Lower lobe of right lung (tissue), 2 donors: ENCODE measurements at regions not wholly inside any gene's neighbourhood (a gene's known extent, or its start where the extent isn't known, plus 50 kb on each side); places are given as distances from the start of the nearest gene placed in this dataset.
A peak's percentile ranks its signal among the peaks of the same experiment; 100 is the strongest.

Experiments used
- ATAC-seq, 2 donors: fragments of 200-7000 bp; cut with Tn5 transposase; one replicate each; pipeline ENCODE4 v1.9.1; 2020 to 2022; ENCODE audit warnings: mild to moderate bottlenecking in 2 of 2, moderate library complexity in 2 of 2
- DNase-seq: peaks from one replicate; pipeline ENCODE4 v3.0.0-alpha.2; 2020
- H3K27ac ChIP-seq: fragments of 200-600 bp; one replicate; pipeline ENCODE4 v1.8.0; 2022
- H3K27me3 ChIP-seq: fragments of 200-600 bp; one replicate; pipeline ENCODE4 v1.8.0; 2022; ENCODE audit warnings: low read depth
- H3K36me3 ChIP-seq: fragments of 200-600 bp; one replicate; pipeline ENCODE4 v1.8.0; 2022; ENCODE audit warnings: mild to moderate bottlenecking
- H3K4me1 ChIP-seq: fragments of 200-600 bp; one replicate; pipeline ENCODE4 v1.8.0; 2022
- H3K4me3 ChIP-seq: fragments of 200-600 bp; one replicate; pipeline ENCODE4 v1.8.0; 2022; ENCODE audit warnings: mild to moderate bottlenecking
- H3K9me3 ChIP-seq: fragments of 200-600 bp; one replicate; pipeline ENCODE4 v1.8.0; 2022
- intact Hi-C: fragments of 100-400 bp; cut with DNase I; formaldehyde crosslinking; loops from one replicate; pipeline ENCODE4 v1.11.0; 2022
- TF ChIP-seq, protein P1 (sequence below): fragments of 200-600 bp; IDR thresholded peaks from one replicate; pipeline ENCODE4 v1.8.0; 2022; ENCODE audit warnings: antibody characterized with exemption, mild to moderate bottlenecking
- donor health status: DM: no; HTN: yes; CAD: no; lungs with severe emphysema.

DNA sequence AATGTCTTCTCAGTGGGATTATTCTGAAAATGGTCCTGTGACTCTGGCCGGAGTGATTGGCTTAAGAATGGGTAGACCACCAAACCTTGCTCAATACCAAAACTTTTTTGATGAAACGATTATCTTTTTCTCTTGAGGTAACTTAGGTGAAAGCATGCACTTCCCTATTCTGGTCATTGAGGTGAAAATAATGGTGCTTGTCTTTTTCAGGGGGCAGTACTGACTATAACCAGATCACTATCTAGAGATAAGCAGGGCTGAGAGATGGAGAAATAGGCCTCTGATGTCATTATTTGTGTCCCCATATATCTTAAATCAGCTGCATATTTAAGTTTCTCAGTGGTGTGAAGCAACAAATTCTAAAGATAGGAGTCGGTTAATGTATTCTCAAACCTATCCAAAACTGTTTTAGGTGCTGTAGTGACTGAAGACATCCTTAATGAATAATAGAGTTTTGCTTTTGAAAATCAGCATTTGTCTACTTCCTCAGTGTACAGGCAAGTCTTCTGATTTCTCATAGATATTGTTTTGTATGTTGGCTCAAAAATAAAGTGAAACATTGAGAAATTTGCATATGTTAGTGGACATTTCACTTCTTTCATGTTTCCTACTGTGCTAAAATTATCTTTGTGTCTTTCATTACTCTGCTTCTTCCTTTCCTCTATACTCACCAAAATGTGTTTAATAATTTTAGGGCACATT, 735.3 kb upstream of the ADGRL4 start:
- TF ChIP-seq, protein P1, sequence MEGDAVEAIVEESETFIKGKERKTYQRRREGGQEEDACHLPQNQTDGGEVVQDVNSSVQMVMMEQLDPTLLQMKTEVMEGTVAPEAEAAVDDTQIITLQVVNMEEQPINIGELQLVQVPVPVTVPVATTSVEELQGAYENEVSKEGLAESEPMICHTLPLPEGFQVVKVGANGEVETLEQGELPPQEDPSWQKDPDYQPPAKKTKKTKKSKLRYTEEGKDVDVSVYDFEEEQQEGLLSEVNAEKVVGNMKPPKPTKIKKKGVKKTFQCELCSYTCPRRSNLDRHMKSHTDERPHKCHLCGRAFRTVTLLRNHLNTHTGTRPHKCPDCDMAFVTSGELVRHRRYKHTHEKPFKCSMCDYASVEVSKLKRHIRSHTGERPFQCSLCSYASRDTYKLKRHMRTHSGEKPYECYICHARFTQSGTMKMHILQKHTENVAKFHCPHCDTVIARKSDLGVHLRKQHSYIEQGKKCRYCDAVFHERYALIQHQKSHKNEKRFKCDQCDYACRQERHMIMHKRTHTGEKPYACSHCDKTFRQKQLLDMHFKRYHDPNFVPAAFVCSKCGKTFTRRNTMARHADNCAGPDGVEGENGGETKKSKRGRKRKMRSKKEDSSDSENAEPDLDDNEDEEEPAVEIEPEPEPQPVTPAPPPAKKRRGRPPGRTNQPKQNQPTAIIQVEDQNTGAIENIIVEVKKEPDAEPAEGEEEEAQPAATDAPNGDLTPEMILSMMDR: no peak
- ATAC-seq (no peak), DNase-seq (no peak)
- Histone ChIP-seq H3K4me1 (no peaks in the 10 kb centered on the region), H3K4me3 (no peak overlapping the region), H3K27me3 (no peaks in the 10 kb centered on the region), H3K36me3 (no peaks in the 10 kb centered on the region), H3K9me3 (no peaks in the 10 kb centered on the region), H3K27ac (no peak overlapping the region)
- intact Hi-C loops: no loop called here

DNA sequence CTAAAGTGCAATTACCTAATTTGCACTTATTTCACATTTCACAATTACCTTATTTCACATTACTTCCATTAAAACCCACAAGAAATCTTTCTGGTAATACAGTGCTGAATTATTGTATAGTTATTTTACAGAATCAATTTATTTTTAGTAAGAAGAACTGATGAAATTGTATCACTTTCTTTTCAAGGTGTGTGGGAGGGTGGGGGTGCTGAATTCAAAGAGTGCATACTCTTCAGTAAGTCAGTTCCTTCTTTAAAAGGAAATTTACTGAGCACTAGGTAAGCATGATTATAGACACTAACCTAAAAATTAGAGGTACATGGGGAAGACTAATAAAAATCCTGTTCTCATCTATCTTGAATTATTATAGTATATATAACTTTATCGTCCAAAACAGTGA, 731.6 kb upstream of the ADGRL4 start:
- H3K27ac ChIP-seq: no peak overlapping the region
- no peaks in the 10 kb centered on the region for H3K27me3 ChIP-seq
- H3K4me1 ChIP-seq: no peaks in the 10 kb centered on the region
- intact Hi-C loops: no loop called here
- H3K4me3 ChIP-seq: no peak overlapping the region
- TF ChIP-seq, protein P1: no peak
- no peaks in the 10 kb centered on the region for H3K36me3 ChIP-seq
- ATAC-seq: no peak
- no peak for DNase-seq
- H3K9me3 ChIP-seq: no peaks in the 10 kb centered on the region

DNA sequence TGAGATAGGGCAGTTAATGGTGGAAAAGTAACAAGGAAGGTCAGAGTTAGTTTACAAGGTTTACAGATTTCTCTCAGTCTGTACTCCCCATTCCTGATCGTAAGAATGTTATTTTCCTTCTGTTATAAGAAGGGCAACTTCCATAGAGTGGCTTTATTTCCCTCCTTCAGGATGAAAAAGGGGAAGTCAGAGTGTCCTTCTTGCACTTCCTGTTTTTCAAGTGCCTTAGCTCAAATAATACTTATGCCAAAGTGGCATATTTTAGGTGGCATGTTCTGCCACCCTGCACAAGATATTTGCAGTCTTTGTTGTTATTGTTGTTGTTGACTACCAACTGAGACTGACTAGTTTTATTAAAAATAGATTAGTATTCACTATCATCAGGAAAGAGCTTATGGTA, 730.7 kb upstream of the ADGRL4 start:
- peak in 1 of 2 donors; percentile 13 for ATAC-seq
- no peak overlapping the region for H3K27ac ChIP-seq

DNA sequence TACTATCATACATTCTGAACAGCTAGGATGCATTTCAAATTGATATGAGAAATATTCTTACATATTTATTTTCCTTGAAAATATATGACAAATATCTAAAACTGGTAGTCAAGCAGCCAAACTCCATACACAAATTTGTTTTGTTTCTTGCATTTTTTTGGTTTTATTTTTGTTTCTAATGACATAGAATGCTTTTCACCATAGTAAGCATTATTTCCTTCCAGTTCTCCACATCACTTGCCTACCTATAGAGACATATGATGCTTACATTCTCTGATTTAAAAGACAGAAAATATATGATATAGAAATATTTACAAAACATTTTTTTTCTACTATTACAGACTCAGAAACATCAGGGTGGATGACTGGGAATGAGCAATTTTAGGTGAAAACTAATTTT, 726.4 kb upstream of the ADGRL4 start:
- Histone ChIP-seq H3K27me3 (no peaks in the 10 kb centered on the region), H3K27ac (no peak overlapping the region), H3K4me1 (no peaks in the 10 kb centered on the region), H3K9me3 (no peaks in the 10 kb centered on the region), H3K36me3 (no peaks in the 10 kb centered on the region), H3K4me3 (no peak overlapping the region)
- TF ChIP-seq, protein P1: no peak
- intact Hi-C loops: no loop called here
- DNase-seq: no peak
- no peak for ATAC-seq

More for the DNA sequence above, 730.7 kb upstream of the ADGRL4 start:
- H3K4me1 ChIP-seq: no peaks in the 10 kb centered on the region
- H3K4me3 ChIP-seq: no peak overlapping the region
- intact Hi-C loops: no loop called here
- H3K36me3 ChIP-seq: no peaks in the 10 kb centered on the region
- no peak for DNase-seq
- TF ChIP-seq, protein P1: no peak
- no peaks in the 10 kb centered on the region for H3K9me3 ChIP-seq
- H3K27me3 ChIP-seq: no peaks in the 10 kb centered on the region

DNA sequence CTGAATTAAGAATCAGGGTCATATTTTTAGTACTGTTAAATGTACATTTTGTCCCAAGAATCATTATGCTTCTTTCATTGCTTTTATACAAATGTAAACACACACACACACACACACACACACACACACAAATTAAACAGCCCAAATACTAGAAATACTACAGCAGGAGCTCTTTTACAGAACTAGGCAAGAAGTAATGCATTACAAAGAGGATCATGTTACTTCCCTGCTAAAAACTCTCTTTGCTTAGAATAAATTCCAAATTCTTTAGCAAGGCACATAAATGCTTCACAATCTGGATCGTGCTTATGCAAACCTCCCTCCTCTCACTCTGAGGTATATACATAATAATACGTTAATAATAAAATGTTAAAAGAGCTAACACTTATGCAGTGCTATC, 720.4 kb upstream of the ADGRL4 start:
- H3K36me3 ChIP-seq: no peaks in the 10 kb centered on the region
- no peak for ATAC-seq
- no peaks in the 10 kb centered on the region for H3K4me1 ChIP-seq
- no peaks in the 10 kb centered on the region for H3K9me3 ChIP-seq
- no peak overlapping the region for H3K4me3 ChIP-seq
- no peak for DNase-seq
- no peak overlapping the region for H3K27ac ChIP-seq
- TF ChIP-seq, protein P1: no peak
- H3K27me3 ChIP-seq: no peaks in the 10 kb centered on the region
- intact Hi-C loops: no loop called here
